ENCODE measurements at regions not wholly inside any gene's neighbourhood (a gene's known extent, or its start where the extent isn't known, plus 50 kb on each side); places are given as distances from the start of the nearest gene placed in this dataset.

GRCh38 chr1:103247517-103247916 is 139.2 kb upstream of the COL11A1 start:
- no peak for DNase-seq

- DNase-seq, result no peak
Measured at GRCh38 chr1:103243481-103243880, 135.2 kb upstream of the COL11A1 start.

GRCh38 chr1:103239034-103239433 is 130.7 kb upstream of the COL11A1 start:
- DNase-seq, result no peak

DNA sequence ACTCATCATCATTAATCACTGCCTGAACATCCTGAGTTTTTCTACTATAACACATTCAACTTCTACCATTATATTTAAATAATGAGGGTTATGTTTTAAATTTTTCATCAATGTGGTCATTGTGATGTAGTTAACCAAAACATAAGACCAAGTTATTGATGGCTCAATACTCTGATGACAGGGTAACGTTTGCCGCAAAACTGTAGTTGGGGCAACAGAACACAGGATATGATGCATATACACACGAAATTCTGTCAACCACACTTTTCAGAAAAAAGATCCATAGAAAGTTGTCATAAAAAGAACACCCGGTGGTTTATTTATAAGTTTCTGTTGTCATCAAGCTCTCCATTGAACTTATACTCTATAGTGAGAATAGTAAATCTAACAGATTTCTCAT is 121.7 kb upstream of the COL11A1 start:
- no peak for DNase-seq

GRCh38 chr1:103220631-103221041 is 112.3 kb upstream of the COL11A1 start:
- no peak for DNase-seq

DNA sequence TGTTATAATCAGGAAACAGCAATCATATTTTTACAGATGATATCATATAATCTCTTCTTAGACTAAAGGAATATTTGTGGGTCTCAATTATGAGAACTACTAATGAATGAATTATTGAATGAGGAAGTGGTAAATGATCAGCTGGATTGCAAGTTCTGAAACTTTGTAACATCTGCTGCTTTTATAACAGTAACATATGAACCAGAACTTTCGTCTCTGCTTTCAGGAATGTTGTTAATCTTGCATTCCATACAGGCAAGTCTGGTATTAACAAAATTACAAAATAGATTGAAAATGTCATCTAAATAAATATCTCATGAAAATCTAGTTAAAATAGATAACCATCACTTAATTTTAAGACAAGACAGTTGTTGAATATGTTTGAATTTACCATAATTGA is 110.5 kb upstream of the COL11A1 start:
- DNase-seq, result no peak

DNA sequence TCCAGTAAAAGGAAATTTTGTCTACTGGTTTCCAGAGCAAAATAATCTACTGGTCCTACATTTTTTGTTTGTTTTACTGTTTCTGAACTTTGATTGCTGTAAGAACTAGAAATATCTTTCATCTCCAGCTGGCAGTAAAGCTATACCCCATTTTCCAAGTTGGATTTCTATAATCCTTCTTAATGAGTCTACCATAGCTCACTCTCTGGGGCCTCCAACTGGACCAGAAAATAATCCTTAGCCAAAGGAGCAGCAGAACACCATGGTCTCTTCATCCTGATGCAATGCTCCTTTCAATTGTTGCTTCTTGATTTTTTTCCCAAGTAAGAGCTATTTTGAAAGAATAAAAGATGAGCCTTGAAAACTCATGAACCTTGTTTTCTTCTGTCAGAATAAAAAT is 110.0 kb upstream of the COL11A1 start:
- no peak for DNase-seq

- DNase-seq, result no peak
Measured at GRCh38 chr1:103211073-103211472, 102.8 kb upstream of the COL11A1 start.

DNA sequence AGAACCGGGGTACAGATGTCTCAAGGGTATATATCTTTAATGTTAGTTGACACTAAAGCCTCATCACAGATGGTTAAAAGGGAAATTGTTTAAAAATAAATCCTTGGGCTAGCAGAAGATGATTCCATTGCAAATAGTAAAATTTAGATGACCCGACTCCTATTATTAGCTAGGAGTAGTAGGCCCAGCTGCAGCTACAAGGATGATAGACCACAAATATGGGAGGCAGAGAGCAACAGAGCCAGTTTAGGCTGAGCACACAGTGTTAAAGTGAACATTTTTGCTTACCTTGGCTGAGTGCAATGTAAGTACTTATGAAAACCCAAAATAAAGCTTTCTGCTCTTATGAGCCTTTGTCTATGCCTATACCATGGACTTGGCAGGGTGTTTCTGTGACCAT is 100.5 kb upstream of the COL11A1 start:
- DNase-seq, result no peak

- no peak for DNase-seq
Measured at GRCh38 chr1:103199001-103199400, 90.7 kb upstream of the COL11A1 start.

DNA sequence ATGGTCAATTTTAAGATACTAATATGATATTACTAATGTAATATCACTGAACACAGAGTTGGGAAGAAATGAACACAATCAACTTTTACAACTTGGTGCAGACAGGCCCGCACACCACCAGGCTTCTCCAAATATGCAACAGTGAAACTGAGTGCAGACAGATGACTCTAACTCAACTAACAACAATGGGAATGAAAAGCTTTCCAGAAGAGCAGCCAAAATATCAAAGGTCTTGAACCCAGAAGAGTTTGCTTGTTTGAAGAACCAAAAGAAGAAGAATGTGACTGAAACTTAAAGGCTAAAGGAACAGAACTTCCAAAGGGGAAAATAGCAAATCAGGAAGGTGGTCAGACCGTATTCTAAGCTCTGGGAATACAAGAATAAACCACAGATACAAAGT is 89.8 kb upstream of the COL11A1 start:
- DNase-seq, result no peak

DNA sequence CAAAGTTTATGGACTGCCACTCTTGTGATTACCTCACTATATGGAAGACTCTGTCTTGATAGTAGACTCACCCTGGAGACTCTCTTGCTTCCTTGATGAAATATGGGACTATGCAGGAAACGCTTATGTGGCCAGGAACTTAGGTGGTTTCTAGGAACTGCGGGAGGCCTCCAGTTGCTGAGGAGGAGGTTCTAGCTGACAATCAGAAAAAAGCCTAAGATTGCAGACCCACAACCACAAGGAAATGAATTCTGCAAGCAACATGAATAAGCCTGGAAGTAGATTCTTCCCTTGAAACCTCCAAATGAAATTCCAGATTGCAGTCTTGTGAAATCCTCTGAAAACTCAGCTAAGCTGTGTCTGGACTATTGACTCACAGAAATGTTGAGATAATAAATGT is 88.9 kb upstream of the COL11A1 start:
- no peak for DNase-seq

DNA sequence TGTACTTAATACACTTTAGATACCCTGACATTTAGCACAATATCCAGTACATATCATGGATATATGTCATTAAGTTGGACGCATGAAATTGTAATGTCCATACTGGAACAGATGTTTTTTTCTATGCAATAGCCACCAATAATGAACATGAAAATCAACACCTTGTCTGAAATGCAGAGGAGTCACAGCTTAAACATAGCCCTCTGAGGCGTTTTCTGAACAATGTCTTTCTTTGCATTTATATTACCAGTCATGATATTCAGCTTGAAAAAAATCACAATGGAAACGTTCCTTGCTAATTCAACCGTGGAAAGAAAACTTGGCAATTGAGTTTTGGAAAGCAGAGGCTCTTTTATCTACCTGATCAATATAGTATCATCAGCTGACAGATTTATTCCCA is 86.7 kb upstream of the COL11A1 start:
- no peak for DNase-seq

GRCh38 chr1:103194060-103194459 is 85.7 kb upstream of the COL11A1 start:
- no peak for DNase-seq

- no peak for DNase-seq
Measured at GRCh38 chr1:103191327-103191726, 83.0 kb upstream of the COL11A1 start.

DNA sequence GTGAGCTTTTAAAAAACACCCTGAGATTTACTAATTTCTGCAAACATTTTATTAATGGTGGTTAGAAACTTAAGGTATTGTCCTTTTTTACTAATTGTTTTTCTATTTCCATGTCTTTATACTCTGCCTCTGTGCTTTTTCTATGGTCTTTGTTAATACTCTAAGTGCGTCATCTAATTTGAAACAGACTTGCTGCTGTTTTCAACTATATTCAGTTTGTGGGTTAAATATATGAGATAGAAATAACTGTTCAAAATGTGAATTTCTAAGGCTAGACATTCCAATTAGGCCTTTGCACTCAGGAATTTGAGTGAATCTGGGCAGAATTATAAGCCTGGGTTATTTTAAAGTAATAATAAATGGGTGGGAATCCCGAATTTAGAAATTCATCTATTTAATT is 82.4 kb upstream of the COL11A1 start:
- no peak for DNase-seq

GRCh38 chr1:103187673-103188072 is 79.4 kb upstream of the COL11A1 start:
- no peak for DNase-seq

DNA sequence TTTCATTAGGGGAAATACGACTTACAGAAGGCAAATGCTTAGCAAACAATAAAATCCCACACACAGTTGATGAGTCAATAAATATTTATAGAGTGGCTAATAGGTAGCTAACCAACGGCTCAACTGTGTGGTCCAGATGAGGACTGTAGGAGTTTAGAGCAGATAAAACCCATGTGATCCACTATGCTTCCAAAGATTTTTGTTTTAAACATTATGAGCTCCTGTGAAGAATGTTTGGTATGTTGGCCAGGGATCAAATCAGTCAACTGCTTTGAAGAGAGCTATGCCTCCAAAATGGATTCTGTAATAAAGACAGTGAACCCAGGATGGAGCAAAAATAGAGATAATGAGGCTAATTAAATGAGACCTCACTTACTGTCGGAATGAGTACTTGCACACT is 72.3 kb upstream of the COL11A1 start:
- DNase-seq, result no peak

- no peak for DNase-seq
Measured at GRCh38 chr1:103177108-103177775, 68.9 kb upstream of the COL11A1 start.

- no peak for DNase-seq
Measured at GRCh38 chr1:103171041-103171590, 62.8 kb upstream of the COL11A1 start.

DNA sequence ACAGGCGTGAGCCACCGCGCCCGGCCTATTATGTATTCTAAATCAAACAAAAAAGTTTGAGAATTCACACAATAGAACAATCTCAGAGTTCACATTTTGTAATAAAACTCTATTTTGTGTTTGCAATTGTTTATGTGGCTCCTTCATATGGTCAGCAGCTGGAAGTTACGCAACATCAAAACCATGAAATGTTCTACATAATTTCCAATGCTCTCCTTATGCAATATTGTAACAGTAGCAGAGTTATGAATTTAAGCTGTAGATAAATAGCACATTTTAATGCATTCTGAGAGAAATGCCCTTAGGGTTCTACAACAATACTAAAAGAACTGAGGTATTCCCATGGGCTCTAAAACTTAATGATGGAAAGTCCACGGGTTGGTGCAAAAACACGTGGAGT is 62.3 kb upstream of the COL11A1 start:
- DNase-seq, result no peak

DNA sequence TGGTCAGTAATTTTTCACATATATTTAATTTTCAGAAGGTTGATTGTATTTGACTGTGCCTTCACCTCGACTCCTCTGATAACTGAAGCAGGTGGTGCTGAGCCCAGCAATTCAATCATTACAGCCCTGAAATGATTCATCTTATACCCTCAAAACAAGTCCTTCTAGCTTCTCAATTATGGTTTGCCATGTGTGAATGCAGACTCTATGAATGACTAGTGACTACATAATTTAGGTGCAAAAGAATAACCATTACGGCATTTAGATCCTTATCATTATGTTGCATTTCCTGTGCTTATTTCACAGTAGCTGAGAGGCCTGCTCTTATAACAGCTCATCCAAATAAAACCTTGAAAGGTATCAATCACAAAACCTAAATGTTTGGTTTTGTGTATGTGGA is 54.0 kb upstream of the COL11A1 start:
- DNase-seq, result no peak

- no peak for DNase-seq
Measured at GRCh38 chr1:103160281-103160680, 52.0 kb upstream of the COL11A1 start.

All from GF-D8 (cell line).